ENCODE measurements at regions not wholly inside any gene's neighbourhood (a gene's known extent, or its start where the extent isn't known, plus 50 kb on each side); places are given as distances from the start of the nearest gene placed in this dataset.

GRCh38 chr2:139911160-139911559, 1131.0 kb upstream of the NXPH2 start:
- H3K4me3 ChIP-seq (ENCODE audit: low read depth in 1 of 3, low read length in 3 of 3): no peak overlapping the region
- H3K27ac ChIP-seq (ENCODE audit: low read depth in 1 of 2, low read length in 2 of 2): no peak overlapping the region
- WGBS: 57% methylated on average over 3 of the region's 3 CpGs
- no peaks in the 10 kb centered on the region for H3K36me3 ChIP-seq (ENCODE audit: control insufficient read depth in 4 of 4, insufficient read depth in 3 of 4, low read depth in 1 of 4, low read length in 3 of 4)
- H3K9ac ChIP-seq (ENCODE audit: low read depth in 1 of 2, low read length in 2 of 2): no peak overlapping the region
- H3K4me1 ChIP-seq (ENCODE audit: control insufficient read depth in 4 of 4, insufficient read depth in 4 of 4, low read length in 3 of 4): no peaks in the 10 kb centered on the region
- H3K27me3 ChIP-seq (ENCODE audit: control insufficient read depth in 4 of 4, insufficient read depth in 4 of 4, low read length in 3 of 4): no peaks in the 10 kb centered on the region
- DNase-seq (ENCODE audit: low spot score): no peak
- no peaks in the 10 kb centered on the region for H3K9me3 ChIP-seq (ENCODE audit: control insufficient read depth in 4 of 4, low read length in 3 of 4)
- TF ChIP-seq TAF1 (conservative IDR thresholded peaks at IDR 0.05) (no peak), HNF4A (conservative IDR thresholded peaks at IDR 0.05) (no peak), EGR1 (IDR thresholded peaks at IDR 0.05; ENCODE audit: low read depth in 2 of 2) (no peak), HNF4G (IDR thresholded peaks at IDR 0.05) (no peak), REST (IDR thresholded peaks at IDR 0.05) (no peak), RAD21 (IDR thresholded peaks at IDR 0.05) (no peak), FOXA2 (IDR thresholded peaks at IDR 0.05) (no peak), SP1 (IDR thresholded peaks at IDR 0.05) (no peak), GABPA (IDR thresholded peaks at IDR 0.05 in 1 of 2, conservative IDR thresholded peaks at IDR 0.05 in 1 of 2) (no peak), FOXA1 (IDR thresholded peaks at IDR 0.05) (no peak), RXRA (IDR thresholded peaks at IDR 0.05) (no peak), NR2F2 (IDR thresholded peaks at IDR 0.05) (no peak), JUND (IDR thresholded peaks at IDR 0.05) (no peak), ZBTB33 (IDR thresholded peaks at IDR 0.05) (no peak), ATF3 (IDR thresholded peaks at IDR 0.05) (no peak), YY1 (IDR thresholded peaks at IDR 0.05) (no peak), CTCF (IDR thresholded peaks at IDR 0.05; ENCODE audit: low read depth, low read length, missing input control) (no peak)
- TF ChIP-seq, protein P1, sequence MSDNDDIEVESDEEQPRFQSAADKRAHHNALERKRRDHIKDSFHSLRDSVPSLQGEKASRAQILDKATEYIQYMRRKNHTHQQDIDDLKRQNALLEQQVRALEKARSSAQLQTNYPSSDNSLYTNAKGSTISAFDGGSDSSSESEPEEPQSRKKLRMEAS (IDR thresholded peaks at IDR 0.05): no peak

All from liver (tissue), 8 donors.